PFSK-1 (cell line): ENCODE measurements at regions not wholly inside any gene's neighbourhood (a gene's known extent, or its start where the extent isn't known, plus 50 kb on each side); places are given as distances from the start of the nearest gene placed in this dataset.

Experiments used
- FOXP2 ChIP-seq: optimal IDR thresholded peaks from 2 replicates; pipeline ENCODE3; 2011; ENCODE audit warnings: borderline replicate concordance, control low read depth, inconsistent platforms; ENCODE audit not compliant: insufficient read depth; ENCODE audit errors: extremely low read length, extremely low read depth
- POLR2AphosphoS5 ChIP-seq: IDR thresholded peaks from 2 replicates; pipeline ENCODE4 v1.6.1; 2012; ENCODE audit warnings: low read depth, mild to moderate bottlenecking, control low read depth, low read length, moderate library complexity
- REST ChIP-seq, 2 experiments: IDR thresholded peaks; 2 replicates each; pipeline versions ENCODE4 v1.6.1 to v1.8.0; 2011 to 2012; ENCODE audit warnings: low read depth in 2 of 2, low read length in 2 of 2, control low read depth in 1 of 2, inconsistent platforms in 1 of 2, mild to moderate bottlenecking in 1 of 2, moderate library complexity in 1 of 2; ENCODE audit not compliant: insufficient read depth in 1 of 2
- SIN3A ChIP-seq: IDR thresholded peaks from 2 replicates; pipeline ENCODE4 v1.6.1; 2012; ENCODE audit warnings: mild to moderate bottlenecking, low read length, moderate library complexity, borderline replicate concordance; ENCODE audit not compliant: insufficient read depth
- TAF1 ChIP-seq: IDR thresholded peaks from 2 replicates; pipeline ENCODE4 v1.6.1; 2012; ENCODE audit warnings: low read length, control low read depth, borderline replicate concordance; ENCODE audit not compliant: insufficient read depth

- no peak for TF ChIP-seq POLR2AphosphoS5
- no peak for TF ChIP-seq SIN3A
- TF ChIP-seq REST (IDR thresholded peaks at IDR 0.05; ENCODE audit: insufficient read depth in 1 of 2, low read depth in 2 of 2, low read length in 2 of 2) = no peak
- TF ChIP-seq TAF1 = no peak
- TF ChIP-seq FOXP2 = no peak
Measured at GRCh38 chr2:118417406-118418120, 329.3 kb downstream of the INSIG2 start.

- TF ChIP-seq TAF1 (no peak), POLR2AphosphoS5 (no peak), REST (IDR thresholded peaks at IDR 0.05; ENCODE audit: insufficient read depth in 1 of 2, low read depth in 2 of 2, low read length in 2 of 2) (no peak), SIN3A (no peak), FOXP2 (no peak)
Measured at GRCh38 chr2:118403658-118404451, 315.6 kb downstream of the INSIG2 start.

- TF ChIP-seq TAF1 = no peak
- no peak for TF ChIP-seq FOXP2
- no peak for TF ChIP-seq SIN3A
- no peak for TF ChIP-seq REST (IDR thresholded peaks at IDR 0.05; ENCODE audit: insufficient read depth in 1 of 2, low read depth in 2 of 2, low read length in 2 of 2)
- TF ChIP-seq POLR2AphosphoS5 = no peak
Measured at GRCh38 chr2:118388771-118389170, 300.5 kb downstream of the INSIG2 start.

GRCh38 chr2:118387509-118387908 is 299.2 kb downstream of the INSIG2 start:
- no peak for TF ChIP-seq POLR2AphosphoS5
- TF ChIP-seq FOXP2 = no peak
- TF ChIP-seq SIN3A = no peak
- no peak for TF ChIP-seq REST (IDR thresholded peaks at IDR 0.05; ENCODE audit: insufficient read depth in 1 of 2, low read depth in 2 of 2, low read length in 2 of 2)
- TF ChIP-seq TAF1 = no peak
